Tibial artery (tissue), 4 donors: ENCODE measurements at regions not wholly inside any gene's neighbourhood (a gene's known extent, or its start where the extent isn't known, plus 50 kb on each side); places are given as distances from the start of the nearest gene placed in this dataset.

ENCODE experiments used
- DNase-seq, 2 donors: peaks; one replicate each; pipeline ENCODE4 v3.0.0-alpha.2; 2019
- H3K27ac ChIP-seq, 2 donors: fragments of 200-600 bp; sonication (generic) in 1 of 2; 1 replicate in 1 of 2; 2 replicates in 1 of 2; pipeline ENCODE4 v1.5.1; 2018 to 2019; ENCODE audit warnings: mild to moderate bottlenecking in 1 of 2
- H3K27me3 ChIP-seq, 2 donors: fragments of 200-600 bp; sonication (generic) in 1 of 2; one replicate each; pipeline versions ENCODE4 v1.5.1 to v1.6.0; 2016 to 2019
- H3K36me3 ChIP-seq, 3 donors: fragments of 200-600 bp; sonication (generic) in 2 of 3; one replicate each; pipeline ENCODE4 v1.5.1; 2016 to 2019; ENCODE audit warnings: mild to moderate bottlenecking in 2 of 3
- H3K4me1 ChIP-seq, 4 donors: fragments of 200-600 bp; sonication (generic) in 2 of 4; 1 replicate in 3 of 4; 2 replicates in 1 of 4; pipeline ENCODE4 v1.5.1; 2016 to 2019
- H3K4me3 ChIP-seq, 2 donors: fragments of 200-600 bp; sonication (generic) in 1 of 2; 1 replicate in 1 of 2; 2 replicates in 1 of 2; pipeline ENCODE4 v1.5.1; 2018 to 2019; ENCODE audit warnings: mild to moderate bottlenecking in 2 of 2
- H3K9me3 ChIP-seq, 3 donors: fragments of 200-600 bp; sonication (generic) in 1 of 3; one replicate each; pipeline ENCODE4 v1.5.1; 2016 to 2019
- CTCF ChIP-seq, 2 experiments: fragments of 200-600 bp in 1 of 2; fragments of 450-650 bp in 1 of 2; IDR thresholded peaks; one replicate each; pipeline ENCODE4 v1.5.1; 2017 to 2019; ENCODE audit warnings: antibody characterized with exemption in 2 of 2, mild to moderate bottlenecking in 1 of 2, moderate library complexity in 1 of 2
- intact Hi-C: fragments of 100-400 bp; cut with DNase I; formaldehyde crosslinking; loops from one replicate; pipeline ENCODE4 v1.15.0; 2023; ENCODE audit warnings: low total_unique reads

- Histone ChIP-seq H3K27ac (no peak overlapping the region), H3K9me3 (no peaks in the 10 kb centered on the region), H3K4me3 (no peak overlapping the region), H3K27me3 (no peaks in the 10 kb centered on the region), H3K36me3 (no peaks in the 10 kb centered on the region), H3K4me1 (no peaks in the 10 kb centered on the region)
- no peak for TF ChIP-seq CTCF (IDR thresholded peaks at IDR 0.05)
- DNase-seq, result no peak
- intact Hi-C loops, result no loop called here
These were observed 303.0 kb upstream of the GRIA1 start for GRCh38 chr5:153187503-153187902.

GRCh38 chr5:153206361-153206760 is 284.1 kb upstream of the GRIA1 start:
- H3K9me3 ChIP-seq, result no peaks in the 10 kb centered on the region
- DNase-seq, result no peak
- no peaks in the 10 kb centered on the region for H3K27me3 ChIP-seq
- no peak for TF ChIP-seq CTCF (IDR thresholded peaks at IDR 0.05)
- H3K36me3 ChIP-seq, result no peaks in the 10 kb centered on the region
- intact Hi-C loops, result no loop called here
- H3K4me1 ChIP-seq, result no peaks in the 10 kb centered on the region
- H3K4me3 ChIP-seq, result no peak overlapping the region
- no peak overlapping the region for H3K27ac ChIP-seq

GRCh38 chr5:153209016-153209415 is 281.5 kb upstream of the GRIA1 start:
- H3K36me3 ChIP-seq, result no peaks in the 10 kb centered on the region
- no peak overlapping the region for H3K4me3 ChIP-seq
- no peaks in the 10 kb centered on the region for H3K9me3 ChIP-seq
- intact Hi-C loops, result no loop called here
- no peaks in the 10 kb centered on the region for H3K27me3 ChIP-seq
- DNase-seq, result no peak
- no peaks in the 10 kb centered on the region for H3K4me1 ChIP-seq
- no peak overlapping the region for H3K27ac ChIP-seq
- TF ChIP-seq CTCF (IDR thresholded peaks at IDR 0.05), result no peak

- TF ChIP-seq CTCF (IDR thresholded peaks at IDR 0.05), result no peak
- Histone ChIP-seq H3K27ac (no peak overlapping the region), H3K9me3 (no peaks in the 10 kb centered on the region), H3K4me3 (no peak overlapping the region), H3K36me3 (no peaks in the 10 kb centered on the region), H3K4me1 (no peaks in the 10 kb centered on the region), H3K27me3 (no peaks in the 10 kb centered on the region)
- no peak for DNase-seq
- intact Hi-C loops, result no loop called here
These were observed 280.8 kb upstream of the GRIA1 start for GRCh38 chr5:153209687-153210086.

GRCh38 chr5:153211076-153211475 is 279.4 kb upstream of the GRIA1 start:
- Histone ChIP-seq H3K4me3 (no peak overlapping the region), H3K9me3 (no peaks in the 10 kb centered on the region), H3K27ac (no peak overlapping the region), H3K36me3 (no peaks in the 10 kb centered on the region), H3K27me3 (no peaks in the 10 kb centered on the region), H3K4me1 (no peaks in the 10 kb centered on the region)
- intact Hi-C loops, result no loop called here
- no peak for DNase-seq
- no peak for TF ChIP-seq CTCF (IDR thresholded peaks at IDR 0.05)

GRCh38 chr5:153212471-153212870 is 278.0 kb upstream of the GRIA1 start:
- no peaks in the 10 kb centered on the region for H3K4me1 ChIP-seq
- no peak overlapping the region for H3K4me3 ChIP-seq
- H3K27me3 ChIP-seq, result no peaks in the 10 kb centered on the region
- peaks cover 0 to 3% (median 3%) of the 10 kb centered on the region in 3 donors for H3K9me3 ChIP-seq
- intact Hi-C loops, result no loop called here
- no peak for TF ChIP-seq CTCF (IDR thresholded peaks at IDR 0.05)
- H3K36me3 ChIP-seq, result no peaks in the 10 kb centered on the region
- H3K27ac ChIP-seq, result no peak overlapping the region
- no peak for DNase-seq
